NCI-H2107 treated with DMSO at 0.1 percent for 48 hours (cell line): ENCODE measurements at regions not wholly inside any gene's neighbourhood (a gene's known extent, or its start where the extent isn't known, plus 50 kb on each side); places are given as distances from the start of the nearest gene placed in this dataset.
"Not testable (repeated sequence)": the region's sequence is repeated elsewhere in the genome, so short reads cannot be mapped to it uniquely, and the experiment has no call there.

Experiments used
- DNase-seq: peaks from one replicate; lab custom pipeline; 2025; ENCODE audit not compliant: unreplicated experiment; lab: John Stamatoyannopoulos, UW

- no peak for DNase-seq
These were observed 76.4 kb downstream of the MAGED4 start for GRCh38 chrX:52261125-52261462.

- peak; percentile 82 for DNase-seq
These were observed 76.9 kb downstream of the MAGED4 start for GRCh38 chrX:52261463-52262194.

- no peak for DNase-seq
These were observed 77.5 kb downstream of the MAGED4 start for GRCh38 chrX:52262195-52262546.

GRCh38 chrX:52263417-52263816 lies 78.7 kb downstream of the MAGED4 start:
- no peak for DNase-seq

- no peak for DNase-seq
These were observed 81.0 kb downstream of the MAGED4 start for GRCh38 chrX:52265713-52266112.

- DNase-seq = not testable (repeated sequence)
These were observed 83.8 kb downstream of the MAGED4 start for GRCh38 chrX:52268502-52268901.

- DNase-seq = no peak
These were observed 85.9 kb downstream of the MAGED4 start for GRCh38 chrX:52270453-52271116.

- no peak for DNase-seq
These were observed 86.5 kb downstream of the MAGED4 start for GRCh38 chrX:52271206-52271605.

GRCh38 chrX:52277666-52278065 lies 91.2 kb upstream of the XAGE2 start:
- DNase-seq = no peak

GRCh38 chrX:52280812-52281211 lies 88.0 kb upstream of the XAGE2 start:
- no peak for DNase-seq

- DNase-seq = no peak
These were observed 84.0 kb upstream of the XAGE2 start for GRCh38 chrX:52284865-52285264.

- DNase-seq = not testable (repeated sequence)
These were observed 69.9 kb upstream of the XAGE2 start for GRCh38 chrX:52298968-52299367.

- DNase-seq = not testable (repeated sequence)
These were observed 60.3 kb upstream of the XAGE2 start for GRCh38 chrX:52308532-52308931.
